ENCODE measurements at regions not wholly inside any gene's neighbourhood (a gene's known extent, or its start where the extent isn't known, plus 50 kb on each side); places are given as distances from the start of the nearest gene placed in this dataset.

DNA sequence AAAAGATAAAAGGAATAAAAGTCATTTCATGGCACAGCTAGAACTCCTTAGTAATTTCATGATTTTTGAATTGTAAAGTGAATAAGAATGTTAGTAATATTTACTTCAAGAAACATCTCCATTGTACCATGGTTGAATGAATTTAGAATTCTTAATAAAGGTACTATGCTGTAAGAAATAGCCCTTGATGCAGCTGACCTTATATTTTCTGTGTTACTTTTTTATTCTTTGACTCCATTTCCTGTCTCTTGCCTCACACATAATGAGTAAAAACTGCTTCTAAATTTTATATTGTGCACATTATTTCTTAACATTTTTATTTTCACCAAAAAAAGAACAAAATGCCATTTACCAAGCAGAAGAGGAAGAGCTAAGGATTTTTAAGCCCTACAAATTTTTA is 81.9 kb upstream of the PDHA2 start:
- TF ChIP-seq POLR2A (IDR thresholded peaks at IDR 0.05), result no peak
- TF ChIP-seq, protein P1, sequence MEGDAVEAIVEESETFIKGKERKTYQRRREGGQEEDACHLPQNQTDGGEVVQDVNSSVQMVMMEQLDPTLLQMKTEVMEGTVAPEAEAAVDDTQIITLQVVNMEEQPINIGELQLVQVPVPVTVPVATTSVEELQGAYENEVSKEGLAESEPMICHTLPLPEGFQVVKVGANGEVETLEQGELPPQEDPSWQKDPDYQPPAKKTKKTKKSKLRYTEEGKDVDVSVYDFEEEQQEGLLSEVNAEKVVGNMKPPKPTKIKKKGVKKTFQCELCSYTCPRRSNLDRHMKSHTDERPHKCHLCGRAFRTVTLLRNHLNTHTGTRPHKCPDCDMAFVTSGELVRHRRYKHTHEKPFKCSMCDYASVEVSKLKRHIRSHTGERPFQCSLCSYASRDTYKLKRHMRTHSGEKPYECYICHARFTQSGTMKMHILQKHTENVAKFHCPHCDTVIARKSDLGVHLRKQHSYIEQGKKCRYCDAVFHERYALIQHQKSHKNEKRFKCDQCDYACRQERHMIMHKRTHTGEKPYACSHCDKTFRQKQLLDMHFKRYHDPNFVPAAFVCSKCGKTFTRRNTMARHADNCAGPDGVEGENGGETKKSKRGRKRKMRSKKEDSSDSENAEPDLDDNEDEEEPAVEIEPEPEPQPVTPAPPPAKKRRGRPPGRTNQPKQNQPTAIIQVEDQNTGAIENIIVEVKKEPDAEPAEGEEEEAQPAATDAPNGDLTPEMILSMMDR (IDR thresholded peaks at IDR 0.05), result no peak
